Astrocyte of the cerebellum (primary cell): ENCODE measurements at regions not wholly inside any gene's neighbourhood (a gene's known extent, or its start where the extent isn't known, plus 50 kb on each side); places are given as distances from the start of the nearest gene placed in this dataset.

Experiments used
- DNase-seq: peaks from one replicate; pipeline ENCODE4 v3.0.0-alpha.2; 2011; ENCODE audit warnings: low read depth
- H3K4me3 ChIP-seq: 2 replicates; pipeline ENCODE4 v1.5.1; 2011; ENCODE audit warnings: mild to moderate bottlenecking, low read depth, low read length, moderate library complexity
- in situ Hi-C: cut with HindIII; loops from 2 replicates; pipeline ENCODE4 v1.10.0; 2017; ENCODE audit warnings: low sequenced_read_pairs
- TF ChIP-seq, protein P1 (sequence below): IDR thresholded peaks from 2 replicates; pipeline ENCODE4 v1.5.1; 2012; ENCODE audit warnings: low read length, low read depth, moderate library complexity, mild to moderate bottlenecking; ENCODE audit errors: missing control alignments

DNA sequence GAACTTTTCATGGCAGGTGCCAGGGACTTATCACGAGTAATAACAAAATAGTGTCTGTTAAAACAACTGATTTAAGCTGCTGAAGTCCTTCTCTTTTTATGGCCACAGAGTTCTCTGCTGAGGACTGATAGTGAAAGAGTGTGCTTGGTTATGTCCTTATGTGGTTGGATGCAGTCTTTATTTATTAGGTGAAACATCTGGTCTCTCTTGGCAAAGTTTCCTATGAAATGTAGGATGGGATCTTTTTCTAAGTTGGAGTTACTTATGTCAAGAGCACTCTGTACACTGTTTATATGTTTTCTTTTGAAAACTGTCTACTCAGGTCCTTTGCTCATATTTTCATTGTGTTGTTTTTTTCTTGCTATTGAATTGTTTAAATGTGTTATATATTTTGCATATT, 1816.1 kb upstream of the C9orf72 start:
- in situ Hi-C loops = no loop called here
- TF ChIP-seq, protein P1, sequence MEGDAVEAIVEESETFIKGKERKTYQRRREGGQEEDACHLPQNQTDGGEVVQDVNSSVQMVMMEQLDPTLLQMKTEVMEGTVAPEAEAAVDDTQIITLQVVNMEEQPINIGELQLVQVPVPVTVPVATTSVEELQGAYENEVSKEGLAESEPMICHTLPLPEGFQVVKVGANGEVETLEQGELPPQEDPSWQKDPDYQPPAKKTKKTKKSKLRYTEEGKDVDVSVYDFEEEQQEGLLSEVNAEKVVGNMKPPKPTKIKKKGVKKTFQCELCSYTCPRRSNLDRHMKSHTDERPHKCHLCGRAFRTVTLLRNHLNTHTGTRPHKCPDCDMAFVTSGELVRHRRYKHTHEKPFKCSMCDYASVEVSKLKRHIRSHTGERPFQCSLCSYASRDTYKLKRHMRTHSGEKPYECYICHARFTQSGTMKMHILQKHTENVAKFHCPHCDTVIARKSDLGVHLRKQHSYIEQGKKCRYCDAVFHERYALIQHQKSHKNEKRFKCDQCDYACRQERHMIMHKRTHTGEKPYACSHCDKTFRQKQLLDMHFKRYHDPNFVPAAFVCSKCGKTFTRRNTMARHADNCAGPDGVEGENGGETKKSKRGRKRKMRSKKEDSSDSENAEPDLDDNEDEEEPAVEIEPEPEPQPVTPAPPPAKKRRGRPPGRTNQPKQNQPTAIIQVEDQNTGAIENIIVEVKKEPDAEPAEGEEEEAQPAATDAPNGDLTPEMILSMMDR = no peak
- no peak for DNase-seq
- H3K4me3 ChIP-seq = no peak overlapping the region

DNA sequence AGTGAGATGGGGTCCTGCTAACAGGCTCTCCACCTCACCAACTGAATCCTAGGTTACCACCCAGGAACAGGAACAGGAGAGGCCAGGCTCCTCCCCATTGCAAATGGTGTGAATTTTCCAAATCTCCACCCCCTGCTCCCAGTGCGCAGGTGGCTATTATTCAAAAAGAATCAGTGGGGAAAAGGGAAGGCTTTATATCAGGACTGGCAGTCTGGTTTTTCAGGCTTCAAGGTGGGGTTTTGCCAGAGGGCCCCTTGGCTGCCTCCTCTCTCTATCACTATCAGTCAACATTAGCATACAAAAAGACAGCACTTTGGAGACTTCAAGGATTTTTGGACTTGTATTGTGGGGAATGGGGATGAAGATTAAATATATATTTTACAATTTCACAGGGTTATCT, 1817.6 kb upstream of the C9orf72 start:
- no peak for DNase-seq
- H3K4me3 ChIP-seq = no peak overlapping the region
- in situ Hi-C loops = no loop called here
- TF ChIP-seq, protein P1 = no peak

DNA sequence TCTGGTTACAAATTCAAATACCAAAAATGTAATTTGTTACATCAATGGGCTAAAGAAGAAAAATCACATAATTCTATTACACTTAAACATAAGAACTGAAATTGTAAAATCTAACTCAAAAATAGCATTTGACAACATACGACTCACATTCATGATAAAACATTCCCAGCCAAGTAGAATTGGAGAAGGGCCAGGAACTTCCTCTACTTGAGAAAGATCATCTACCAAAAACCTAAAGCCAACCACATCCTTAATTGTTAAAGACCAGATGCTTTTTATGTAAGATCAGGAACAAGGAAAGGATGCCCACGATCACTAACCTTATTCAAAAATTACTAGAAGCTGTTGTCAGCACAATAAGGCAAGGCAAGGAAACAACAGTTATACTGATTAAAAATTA, 1819.8 kb upstream of the C9orf72 start:
- TF ChIP-seq, protein P1 = no peak
- DNase-seq = no peak
- no peak overlapping the region for H3K4me3 ChIP-seq
- in situ Hi-C loops = no loop called here

DNA sequence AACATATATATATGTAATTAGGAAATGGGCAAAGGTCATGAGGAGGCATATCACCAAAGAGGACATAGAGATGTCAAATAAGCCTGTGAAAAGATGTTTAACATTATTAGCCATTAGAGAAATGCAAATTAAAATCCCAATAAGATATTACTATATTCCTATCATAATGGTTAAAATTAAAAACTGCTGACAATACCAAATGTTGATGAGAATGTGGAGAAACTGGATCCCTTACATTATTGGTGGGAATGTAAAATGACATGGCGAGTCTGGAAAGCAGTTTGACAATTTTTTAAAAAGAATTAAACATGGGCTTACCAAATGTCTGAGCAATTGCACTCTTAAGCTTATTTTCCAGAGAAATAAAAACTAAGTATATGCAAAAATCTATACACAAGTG, 1821.6 kb upstream of the C9orf72 start:
- no peak overlapping the region for H3K4me3 ChIP-seq
- DNase-seq = no peak
- in situ Hi-C loops = no loop called here
- TF ChIP-seq, protein P1 = no peak

DNA sequence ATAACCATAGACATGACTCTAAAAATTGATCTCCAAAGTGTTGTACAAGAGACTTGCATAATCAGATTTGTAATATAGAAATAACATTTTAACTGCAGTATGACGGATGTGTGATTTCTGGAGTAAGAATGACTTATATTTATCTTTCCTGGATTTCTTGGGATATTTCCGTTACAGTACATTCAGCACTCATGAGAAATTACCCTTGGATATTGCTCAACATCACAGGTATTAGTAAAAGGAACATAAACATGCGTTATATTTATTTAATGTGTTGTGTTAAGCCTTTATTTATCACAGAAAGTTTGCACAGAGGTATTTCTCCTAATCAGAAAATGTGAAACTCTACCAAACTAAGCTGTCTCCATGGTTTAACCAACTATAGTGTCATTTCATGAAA, 1823.9 kb upstream of the C9orf72 start:
- DNase-seq = no peak
- no peak overlapping the region for H3K4me3 ChIP-seq
- in situ Hi-C loops = no loop called here
- TF ChIP-seq, protein P1 = no peak

DNA sequence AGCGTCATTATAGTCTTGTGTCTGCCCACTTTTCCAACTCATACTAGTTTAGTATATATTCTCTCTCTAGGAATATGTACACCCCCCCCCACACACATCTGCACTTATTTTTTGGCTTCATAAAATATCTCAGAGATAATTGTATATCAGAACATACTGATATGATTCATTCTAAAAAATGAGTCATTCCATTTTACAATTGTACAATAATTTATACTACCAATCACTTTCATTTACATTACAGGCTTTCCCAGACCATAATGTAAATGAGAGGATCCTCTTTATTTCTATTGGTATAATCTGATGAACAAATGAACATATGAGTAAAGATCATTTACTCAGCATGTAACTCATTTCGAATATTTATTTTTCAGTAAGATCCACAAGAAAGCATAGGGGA, 1842.9 kb upstream of the C9orf72 start:
- TF ChIP-seq, protein P1 = no peak
- no peak overlapping the region for H3K4me3 ChIP-seq
- in situ Hi-C loops = no loop called here
- no peak for DNase-seq

DNA sequence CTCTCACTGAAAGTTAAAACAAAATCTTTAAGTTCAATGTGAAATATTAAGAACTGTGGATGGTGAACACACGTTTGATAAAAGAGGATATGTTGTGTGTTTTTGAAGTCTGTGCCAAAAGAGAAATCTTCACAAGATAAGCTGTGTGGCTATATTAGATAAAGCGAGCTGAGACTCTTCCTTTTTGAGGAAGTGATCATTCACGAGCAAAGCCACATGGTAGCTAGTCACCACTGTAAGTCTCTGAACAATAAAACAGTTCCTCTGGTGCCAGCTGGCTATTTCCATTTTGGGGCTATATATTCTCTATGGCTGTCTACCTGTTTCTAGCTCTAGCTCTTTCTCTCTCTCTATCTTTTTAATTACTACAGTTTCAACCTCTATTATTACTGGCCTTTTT, 1849.2 kb upstream of the C9orf72 start:
- H3K4me3 ChIP-seq = no peak overlapping the region
- TF ChIP-seq, protein P1 = no peak
- no peak for DNase-seq
- in situ Hi-C loops = no loop called here
